MCF 10A (cell line): ENCODE measurements at regions not wholly inside any gene's neighbourhood (a gene's known extent, or its start where the extent isn't known, plus 50 kb on each side); places are given as distances from the start of the nearest gene placed in this dataset.

ENCODE experiments used
- BruUV-seq: library from RNA; stranded (reverse); fragments of 400-500 nt; replicated peaks from 2 replicates; lab custom pipeline; 2021; lab: Mats Ljungman, UMichigan
- CTCF ChIA-PET: fragments of 300-600 bp; sonication (Branson Sonifier 250); formaldehyde crosslinking; extraction: SDS; loops from one replicate; lab custom pipeline; 2021; ENCODE audit warnings: antibody characterized with exemption, inconsistent platforms; lab: Yijun Ruan, JAX
- POLR2A ChIA-PET: fragments of 300-600, 350-650 bp; sonication (Branson Sonifier 250); formaldehyde crosslinking; extraction: SDS; loops from one replicate; lab custom pipeline; 2020; ENCODE audit warnings: antibody characterized with exemption, inconsistent platforms; lab: Yijun Ruan, JAX
- DNase-seq: peaks from one replicate; pipeline ENCODE4 v3.0.0-alpha.2; 2018; ENCODE audit not compliant: unreplicated experiment
- H3K27ac Mint-ChIP-seq: one replicate; pipeline ENCODE4 v1.8.0; 2022; ENCODE audit warnings: mild to moderate bottlenecking, low read depth, mixed read lengths; ENCODE audit not compliant: unreplicated experiment
- H3K27me3 Mint-ChIP-seq: one replicate; pipeline ENCODE4 v1.8.0; 2022; ENCODE audit warnings: mixed read lengths; ENCODE audit not compliant: insufficient read depth, unreplicated experiment
- H3K36me3 Mint-ChIP-seq: one replicate; pipeline ENCODE4 v1.8.0; 2022; ENCODE audit warnings: mild to moderate bottlenecking, moderate library complexity, mixed read lengths; ENCODE audit not compliant: insufficient read depth, unreplicated experiment
- H3K4me1 Mint-ChIP-seq: one replicate; pipeline ENCODE4 v1.8.0; 2022; ENCODE audit warnings: mixed read lengths; ENCODE audit not compliant: insufficient read depth, unreplicated experiment
- H3K4me3 Mint-ChIP-seq: one replicate; pipeline ENCODE4 v1.8.0; 2022; ENCODE audit warnings: mild to moderate bottlenecking, moderate library complexity, mixed read lengths; ENCODE audit not compliant: unreplicated experiment
- H3K9me3 Mint-ChIP-seq: one replicate; pipeline ENCODE4 v1.8.0; 2022; ENCODE audit warnings: mixed read lengths; ENCODE audit not compliant: unreplicated experiment
- CTCF ChIP-seq: fragments of 200-600 bp; IDR thresholded peaks from one replicate; pipeline ENCODE4 v1.8.0; 2022; ENCODE audit warnings: antibody characterized with exemption, mild to moderate bottlenecking; ENCODE audit not compliant: unreplicated experiment
- intact Hi-C: fragments of 100-400 bp; cut with micrococcal nuclease; formaldehyde crosslinking; loops from 2 replicates; pipeline ENCODE4 v1.14.1; 2022

- peaks cover 50% of the 10 kb centered on the region for H3K27me3 Mint-ChIP-seq
- intact Hi-C loops: no loop called here
These were observed 211.3 kb upstream of the FBN2 start for GRCh38 chr5:128749136-128749898.

DNA sequence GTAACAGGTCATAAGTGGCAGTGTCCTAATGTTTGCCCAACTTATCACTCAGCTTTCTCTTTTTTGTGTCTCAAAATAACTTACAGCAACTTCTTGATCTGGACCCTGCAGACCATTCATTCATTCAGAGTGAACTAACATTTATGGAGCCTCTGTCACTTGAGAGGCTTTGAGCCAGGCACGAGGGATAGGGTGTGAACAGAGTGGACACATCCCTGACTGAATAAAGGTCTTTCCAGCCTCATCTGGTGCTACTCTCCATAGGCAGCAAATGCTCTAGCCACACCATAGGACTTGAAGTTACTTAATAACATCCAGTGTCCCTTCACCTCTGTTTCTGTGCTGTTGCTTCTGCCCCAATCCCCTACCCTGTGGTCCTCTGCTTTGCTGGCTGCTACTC lies 212.1 kb upstream of the FBN2 start:
- no TSS peak for BruUV-seq
- H3K4me1 Mint-ChIP-seq: peaks cover 5% of the 10 kb centered on the region
- no peaks in the 10 kb centered on the region for H3K9me3 Mint-ChIP-seq
- H3K36me3 Mint-ChIP-seq: no peaks in the 10 kb centered on the region
- POLR2A ChIA-PET: no interaction called here
- no peak for TF ChIP-seq CTCF
- intact Hi-C loops: no loop called here
- no peak overlapping the region for H3K27ac Mint-ChIP-seq
- H3K4me3 Mint-ChIP-seq: no peak overlapping the region
- peaks cover 50% of the 10 kb centered on the region for H3K27me3 Mint-ChIP-seq
- no peak for DNase-seq
- CTCF ChIA-PET: interaction anchor here (0.6 to 0.7 kb wide), 2 partner anchors 11 to 737 kb away, joined by 3 read pairs; no protein-coding TSS in a partner anchor

More at GRCh38 chr5:128749136-128749898, 211.3 kb upstream of the FBN2 start:
- DNase-seq: no peak
- BruUV-seq: no TSS peak
- H3K9me3 Mint-ChIP-seq: no peaks in the 10 kb centered on the region
- H3K27ac Mint-ChIP-seq: no peak overlapping the region
- peaks cover 5% of the 10 kb centered on the region for H3K4me1 Mint-ChIP-seq
- H3K36me3 Mint-ChIP-seq: peaks cover 1% of the 10 kb centered on the region
- H3K4me3 Mint-ChIP-seq: no peak overlapping the region
- ChIA-PET CTCF (interaction anchor here (0.6 kb wide), 1 partner anchor 12 kb away, joined by 3 read pairs; no protein-coding TSS in a partner anchor), POLR2A (no interaction called here)
- TF ChIP-seq CTCF: no peak

DNA sequence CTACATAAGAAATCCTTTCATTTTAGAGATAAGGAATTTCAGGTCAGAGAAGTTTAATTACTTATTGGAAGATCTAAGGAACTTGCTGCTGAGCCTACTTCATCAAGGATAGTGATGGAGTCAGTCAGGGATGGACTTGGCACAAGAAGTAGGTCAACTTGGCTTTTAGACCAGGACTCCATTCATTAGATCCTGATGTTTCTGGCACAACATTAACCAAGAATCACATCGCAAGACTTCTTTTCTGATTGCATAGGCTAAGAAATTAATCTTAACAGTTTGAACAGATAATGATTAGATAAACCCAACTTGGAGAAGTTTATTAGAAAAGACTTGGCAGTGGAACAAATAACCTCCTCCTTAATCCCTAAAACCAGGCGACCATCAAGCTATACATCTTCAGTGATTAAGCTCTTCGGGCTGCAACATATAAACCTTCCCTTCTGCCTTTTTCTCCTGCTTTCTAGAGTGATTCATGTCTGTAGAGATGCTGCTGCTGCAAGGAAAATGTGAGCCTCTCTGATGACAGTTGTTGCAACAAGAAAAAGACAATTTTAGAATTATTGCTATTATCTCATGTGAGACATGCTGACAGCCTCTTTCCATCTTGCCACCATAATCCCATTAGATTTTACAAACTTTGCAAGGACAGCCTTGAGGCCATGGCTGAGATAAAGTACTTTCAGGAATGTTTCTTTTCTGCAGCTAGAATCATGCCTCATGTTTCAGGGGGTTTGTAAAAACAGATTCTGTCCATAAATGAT lies 207.9 kb upstream of the SLC27A6 start:
- Mint-ChIP-seq H3K27me3 (no peaks in the 10 kb centered on the region), H3K9me3 (no peaks in the 10 kb centered on the region)
- CTCF ChIA-PET: interaction anchor here (0.6 kb wide), 1 partner anchor 270 kb away, joined by 3 read pairs; no protein-coding TSS in a partner anchor

More for the DNA sequence above, 207.9 kb upstream of the SLC27A6 start:
- POLR2A ChIA-PET: no interaction called here
- no TSS peak for BruUV-seq
- TF ChIP-seq CTCF: no peak
- H3K4me1 Mint-ChIP-seq: no peaks in the 10 kb centered on the region
- H3K36me3 Mint-ChIP-seq: no peaks in the 10 kb centered on the region
- H3K4me3 Mint-ChIP-seq: no peak overlapping the region
- intact Hi-C loops: no loop called here
- no peak for DNase-seq
- H3K27ac Mint-ChIP-seq: no peak overlapping the region
